ENCODE measurements at regions not wholly inside any gene's neighbourhood (a gene's known extent, or its start where the extent isn't known, plus 50 kb on each side); places are given as distances from the start of the nearest gene placed in this dataset.

- no peak for DNase-seq
These were observed 86.7 kb upstream of the NKX1-1 start for GRCh38 chr4:1492651-1493539.

GRCh38 chr4:1492142-1492457, 85.9 kb upstream of the NKX1-1 start:
- DNase-seq, result no peak

- DNase-seq, result no peak
These were observed 85.3 kb upstream of the NKX1-1 start for GRCh38 chr4:1491328-1492141.

- no peak for DNase-seq
These were observed 84.5 kb upstream of the NKX1-1 start for GRCh38 chr4:1490654-1491327.

GRCh38 chr4:1490011-1490653, 83.9 kb upstream of the NKX1-1 start:
- DNase-seq, result no peak

GRCh38 chr4:1489639-1489995, 83.4 kb upstream of the NKX1-1 start:
- no peak for DNase-seq

GRCh38 chr4:1488831-1489638, 82.8 kb upstream of the NKX1-1 start:
- DNase-seq, result no peak

- no peak for DNase-seq
These were observed 82.1 kb upstream of the NKX1-1 start for GRCh38 chr4:1488357-1488756.

GRCh38 chr4:1487761-1488160, 81.5 kb upstream of the NKX1-1 start:
- DNase-seq, result no peak

GRCh38 chr4:1487106-1487505, 80.9 kb upstream of the NKX1-1 start:
- no peak for DNase-seq

GRCh38 chr4:1485280-1485679, 79.0 kb upstream of the NKX1-1 start:
- no peak for DNase-seq

GRCh38 chr4:1480720-1481119, 74.5 kb upstream of the NKX1-1 start:
- no peak for DNase-seq

- DNase-seq, result no peak
These were observed 73.2 kb upstream of the NKX1-1 start for GRCh38 chr4:1479454-1479853.

- DNase-seq, result no peak
These were observed 72.6 kb upstream of the NKX1-1 start for GRCh38 chr4:1478766-1479355.

- DNase-seq, result no peak
These were observed 71.0 kb upstream of the NKX1-1 start for GRCh38 chr4:1477045-1477840.

- no peak for DNase-seq
These were observed 69.9 kb upstream of the NKX1-1 start for GRCh38 chr4:1476140-1476513.

GRCh38 chr4:1475277-1476139, 69.3 kb upstream of the NKX1-1 start:
- DNase-seq, result no peak

- DNase-seq, result no peak
These were observed 68.2 kb upstream of the NKX1-1 start for GRCh38 chr4:1474126-1475090.

GRCh38 chr4:1473718-1474117, 67.5 kb upstream of the NKX1-1 start:
- no peak for DNase-seq

All from NCI-H1694 (cell line).